ENCODE measurements at regions not wholly inside any gene's neighbourhood (a gene's known extent, or its start where the extent isn't known, plus 50 kb on each side); places are given as distances from the start of the nearest gene placed in this dataset.

DNA sequence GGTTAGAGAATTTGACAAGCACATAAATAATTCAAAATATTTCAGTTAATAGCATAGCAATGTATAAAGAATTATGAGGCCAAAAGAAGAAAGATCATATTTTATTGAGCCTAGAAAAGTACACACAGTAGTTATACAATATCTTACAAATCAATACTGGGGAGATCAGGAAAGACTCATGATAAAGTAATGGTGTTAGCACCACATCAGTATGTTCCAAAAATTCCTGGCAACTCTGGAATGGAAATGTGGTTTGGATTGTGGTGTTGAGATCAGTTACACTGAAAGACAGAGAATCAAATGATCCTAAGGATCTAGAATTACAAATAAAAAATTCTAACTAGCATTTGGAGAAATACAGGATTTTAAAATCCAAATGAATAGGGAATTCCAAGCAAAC is 420.5 kb upstream of the CNTNAP2 start:
- DNase-seq (ENCODE audit: low read depth, low spot score) (no peak), FAIRE-seq (no peak)
- TF ChIP-seq POLR2AphosphoS5 (IDR thresholded peaks at IDR 0.05; ENCODE audit: insufficient read depth, low read depth, low read length), result no peak
- no peak for TF ChIP-seq EZH2 (IDR thresholded peaks at IDR 0.05; ENCODE audit: borderline replicate concordance, low read depth, low read length, severe bottlenecking)
- no peak for TF ChIP-seq POLR2A (IDR thresholded peaks at IDR 0.05; ENCODE audit: low read depth, low read length)
- no peak for TF ChIP-seq MYC (IDR thresholded peaks at IDR 0.05; ENCODE audit: low read depth, low read length)
- no peak for TF ChIP-seq FOS (IDR thresholded peaks at IDR 0.05; ENCODE audit: borderline replicate concordance, insufficient read depth, low read length)
- no peak for TF ChIP-seq CTCF (IDR thresholded peaks at IDR 0.05; ENCODE audit: extremely low read depth in 1 of 2, insufficient read depth in 1 of 2, low read depth in 1 of 2, low read length in 2 of 2)
- TF ChIP-seq MAX (IDR thresholded peaks at IDR 0.05; ENCODE audit: insufficient read depth, insufficient read length), result no peak
- TF ChIP-seq JUN (IDR thresholded peaks at IDR 0.05; ENCODE audit: borderline replicate concordance, insufficient read depth, insufficient read length, low read depth), result no peak
- no peak for TF ChIP-seq GATA2 (IDR thresholded peaks at IDR 0.05; ENCODE audit: insufficient read depth, insufficient read length, low read depth, low read length)
- Histone ChIP-seq H3K27me3 (ENCODE audit: control insufficient read depth in 2 of 2, insufficient read depth in 2 of 2, low read length in 2 of 2) (no peaks in the 10 kb centered on the region), H3K4me2 (ENCODE audit: insufficient read depth, low read length) (no peak overlapping the region), H2AFZ (ENCODE audit: low read depth, low read length) (no peak overlapping the region), H4K20me1 (replicated peaks; ENCODE audit: control insufficient read depth, extremely low read depth, insufficient read depth, low read length) (no peaks in the 10 kb centered on the region), H3K9ac (replicated peaks; ENCODE audit: extremely low read depth, insufficient read depth, low read length) (no peak overlapping the region), H3K27ac (ENCODE audit: insufficient read depth, low read depth, low read length) (no peak overlapping the region), H3K4me3 (replicated peaks in 1 of 3; ENCODE audit: insufficient read depth in 1 of 3, low read depth in 1 of 3, low read length in 3 of 3) (no peak overlapping the region), H3K9me3 (replicated peaks; ENCODE audit: control insufficient read depth, insufficient read depth, low read length) (peaks cover 3% of the 10 kb centered on the region), H3K4me1 (ENCODE audit: control insufficient read depth, extremely low read depth, insufficient read depth, low read length) (no peaks in the 10 kb centered on the region), H3K79me2 (ENCODE audit: control insufficient read depth, insufficient read depth, low read length) (no peaks in the 10 kb centered on the region), H3K36me3 (ENCODE audit: control insufficient read depth in 2 of 2, extremely low read depth in 1 of 2, insufficient read depth in 2 of 2, low read length in 2 of 2) (no peaks in the 10 kb centered on the region), H3K9me1 (replicated peaks; ENCODE audit: control insufficient read depth, extremely low read depth, insufficient read depth, low read length) (no peaks in the 10 kb centered on the region)
- ChIA-PET CTCF (no interaction called here), POLR2A (no interaction called here)
- intact Hi-C loops (cut with micrococcal nuclease) (no loop called here), dilution Hi-C loops (cut with MboI; ENCODE audit: extremely low pct_ligation_motif_present, low sequenced_read_pairs) (no loop called here)
- BruUV-seq (replicated peaks), result no TSS peak

Measured in endothelial cell of umbilical vein (primary cell).